GM12878 (cell line): ENCODE measurements at regions not wholly inside any gene's neighbourhood (a gene's known extent, or its start where the extent isn't known, plus 50 kb on each side); places are given as distances from the start of the nearest gene placed in this dataset.

ENCODE experiments used
- ATAC-seq: fragments of 200-7000 bp; cut with Tn5 transposase; 3 replicates; pipeline ENCODE4 v1.9.1; 2020; ENCODE audit warnings: mild to moderate bottlenecking, moderate library complexity
- BruUV-seq: library from RNA; stranded (reverse); fragments of 400-500 nt; replicated peaks from 2 replicates; lab custom pipeline; 2021; lab: Mats Ljungman, UMichigan
- CTCF ChIA-PET: fragments of 300-600 bp; sonication (Branson Sonifier 250); formaldehyde crosslinking; extraction: SDS; loops from one replicate; lab custom pipeline; 2021; ENCODE audit warnings: inconsistent platforms; lab: Yijun Ruan, JAX
- POLR2A ChIA-PET: fragments of 350-600 bp; formaldehyde crosslinking; extraction: SDS; loops from one replicate; lab custom pipeline; 2021; ENCODE audit warnings: inconsistent platforms; lab: Charles Lee
- RAD21 ChIA-PET: fragments of 300-600 bp; sonication (Branson Sonifier 250); formaldehyde crosslinking; loops from one replicate; lab custom pipeline; 2023; ENCODE audit warnings: antibody characterized with exemption; ENCODE audit not compliant: unreplicated experiment; lab: Charles Lee
- SMC1A ChIA-PET: fragments of 300-600 bp; sonication (Branson Sonifier 250); formaldehyde crosslinking; loops from one replicate; lab custom pipeline; 2023; ENCODE audit not compliant: unreplicated experiment, uncharacterized antibody; lab: Charles Lee
- DNase-seq: peaks from one replicate; pipeline ENCODE4 v3.0.0-alpha.2; 2011; ENCODE audit warnings: low read depth, low spot score
- FAIRE-seq: peaks from 3 replicates; lab custom pipeline; 2011; peaks lifted over from hg19 to GRCh38; lab: Jason Lieb, UNC
- H2AFZ ChIP-seq: 2 replicates; pipeline ENCODE4 v1.6.0; 2011; ENCODE audit warnings: low read depth, low read length, control low read depth; ENCODE audit not compliant: control insufficient read depth
- H3K27ac ChIP-seq: 2 replicates; pipeline ENCODE4 v1.5.1; 2011; ENCODE audit warnings: control low read depth; ENCODE audit not compliant: control insufficient read depth, insufficient read depth
- H3K27me3 ChIP-seq, 2 experiments: replicated peaks in 1 of 2; 2 replicates each; pipeline versions ENCODE4 v1.6.0 to v1.6.1; 2011; ENCODE audit warnings: low read length in 1 of 2; ENCODE audit not compliant: control insufficient read depth in 2 of 2, insufficient read depth in 2 of 2
- H3K36me3 ChIP-seq, 2 experiments: 2 replicates each; pipeline ENCODE4 v1.5.1; 2011; ENCODE audit warnings: low read length in 1 of 2; ENCODE audit not compliant: control insufficient read depth in 2 of 2, insufficient read depth in 2 of 2
- H3K4me1 ChIP-seq: 2 replicates; pipeline ENCODE4 v1.6.1; 2011; ENCODE audit warnings: mild to moderate bottlenecking, low read length, moderate library complexity, mixed read lengths; ENCODE audit not compliant: control insufficient read depth, insufficient read depth
- H3K4me2 ChIP-seq: 2 replicates; pipeline ENCODE4 v1.6.0; 2011; ENCODE audit warnings: control low read depth; ENCODE audit not compliant: control insufficient read depth, insufficient read depth
- H3K4me3 ChIP-seq: fragments of 200-600 bp; sonication (generic); 2 replicates; pipeline ENCODE4 v1.5.1; 2016
- H3K79me2 ChIP-seq: 2 replicates; pipeline ENCODE4 v1.6.0; 2011; ENCODE audit warnings: low read length; ENCODE audit not compliant: control insufficient read depth, insufficient read depth
- H3K9ac ChIP-seq: 2 replicates; pipeline ENCODE4 v1.8.0; 2011; ENCODE audit warnings: low read length, control low read depth, mixed read lengths; ENCODE audit not compliant: control insufficient read depth, insufficient read depth
- H3K9me3 ChIP-seq: replicated peaks from 3 replicates; pipeline ENCODE4 v1.5.1; 2011; ENCODE audit warnings: mild to moderate bottlenecking, low read length; ENCODE audit not compliant: control insufficient read depth, insufficient read depth
- H4K20me1 ChIP-seq: 2 replicates; pipeline ENCODE4 v1.6.0; 2011; ENCODE audit not compliant: control insufficient read depth, insufficient read depth
- RELA ChIP-seq: fragments of 450-650 bp; IDR thresholded peaks from 2 replicates; pipeline ENCODE4 v1.8.0; 2014; ENCODE audit warnings: borderline replicate concordance; ENCODE audit not compliant: partially characterized antibody
- SMC3 ChIP-seq: IDR thresholded peaks from 2 replicates; pipeline ENCODE4 v1.6.1; 2011; ENCODE audit warnings: low read length, improper control_type of control experiment, borderline replicate concordance
- ZNF24 ChIP-seq: fragments of 450-650 bp; IDR thresholded peaks from 2 replicates; pipeline ENCODE4 v1.6.1; 2017; ENCODE audit warnings: antibody characterized with exemption, mild to moderate bottlenecking
- WGBS: methylation state at CpG from one replicate; pipeline ENCODE4 v1.1.6; 2016; ENCODE audit warnings: low lambda C conversion rate; ENCODE audit not compliant: insufficient replicate concordance, insufficient coverage; ENCODE audit errors: missing lambda C conversion rate; 5-methylcytosine and 5-hydroxymethylcytosine counted together
- in situ Hi-C: fragments of 300-500 bp; cut with MboI; formaldehyde crosslinking; loops from 9 replicates; pipeline ENCODE4 v1.14.3; 2018; ENCODE audit warnings: mixed read lengths
- intact Hi-C: fragments of 100-400 bp; cut with micrococcal nuclease; formaldehyde crosslinking; loops from one replicate; pipeline ENCODE4 v1.14.2; 2022; ENCODE audit not compliant: unreplicated experiment
- TF ChIP-seq, protein P1 (sequence below): fragments of 450-650 bp; IDR thresholded peaks from 2 replicates; pipeline ENCODE4 v1.6.1; 2016; ENCODE audit warnings: mild to moderate bottlenecking

DNA sequence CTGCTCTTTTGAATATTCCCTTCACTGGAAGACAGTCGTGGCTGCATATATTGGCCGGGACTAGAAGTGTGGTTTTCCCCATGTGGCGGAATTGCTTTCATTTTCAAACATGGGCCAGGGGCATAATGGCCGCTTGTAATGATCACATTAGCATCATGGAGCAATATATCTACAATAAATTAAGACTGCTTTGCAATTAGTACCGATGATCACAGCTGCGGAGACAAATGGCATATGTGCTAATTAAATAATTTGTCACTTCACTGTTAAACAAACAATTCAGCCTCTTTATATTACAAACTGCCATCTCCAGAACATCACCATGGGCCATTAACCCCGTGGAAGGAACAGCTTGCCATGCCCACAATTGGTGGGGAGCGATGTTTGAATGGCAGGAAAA is 68.2 kb upstream of the OLIG2 start:
- TF ChIP-seq SMC3 (no peak), RELA (no peak)
- Histone ChIP-seq H3K4me1 (no peaks in the 10 kb centered on the region), H3K4me3 (no peak overlapping the region), H3K9ac (no peak overlapping the region), H3K27me3 (peaks cover 2 to 9% of the 10 kb centered on the region in 2 experiments; a peak in 3 of 4 replicates), H2AFZ (no peak overlapping the region), H3K4me2 (no peak overlapping the region), H4K20me1 (no peaks in the 10 kb centered on the region), H3K79me2 (no peaks in the 10 kb centered on the region), H3K36me3 (no peaks in the 10 kb centered on the region), H3K9me3 (no peaks in the 10 kb centered on the region), H3K27ac (no peak overlapping the region)
- ChIA-PET SMC1A (interaction anchor here (1.3 kb wide), 1 partner anchor 12 kb away, joined by 3 read pairs; no protein-coding TSS in a partner anchor), POLR2A (no interaction called here), CTCF (interaction anchor here (0.9 kb wide), 1 partner anchor 92 kb away, joined by 3 read pairs; no protein-coding TSS in a partner anchor), RAD21 (no interaction called here)
- no peak for DNase-seq
- intact Hi-C loops (no loop called here), in situ Hi-C loops (no loop called here)
- no peak for ATAC-seq
- no TSS peak for BruUV-seq
- 46% methylated on average over 8 of the region's 8 CpGs for WGBS
- FAIRE-seq, result no peak

DNA sequence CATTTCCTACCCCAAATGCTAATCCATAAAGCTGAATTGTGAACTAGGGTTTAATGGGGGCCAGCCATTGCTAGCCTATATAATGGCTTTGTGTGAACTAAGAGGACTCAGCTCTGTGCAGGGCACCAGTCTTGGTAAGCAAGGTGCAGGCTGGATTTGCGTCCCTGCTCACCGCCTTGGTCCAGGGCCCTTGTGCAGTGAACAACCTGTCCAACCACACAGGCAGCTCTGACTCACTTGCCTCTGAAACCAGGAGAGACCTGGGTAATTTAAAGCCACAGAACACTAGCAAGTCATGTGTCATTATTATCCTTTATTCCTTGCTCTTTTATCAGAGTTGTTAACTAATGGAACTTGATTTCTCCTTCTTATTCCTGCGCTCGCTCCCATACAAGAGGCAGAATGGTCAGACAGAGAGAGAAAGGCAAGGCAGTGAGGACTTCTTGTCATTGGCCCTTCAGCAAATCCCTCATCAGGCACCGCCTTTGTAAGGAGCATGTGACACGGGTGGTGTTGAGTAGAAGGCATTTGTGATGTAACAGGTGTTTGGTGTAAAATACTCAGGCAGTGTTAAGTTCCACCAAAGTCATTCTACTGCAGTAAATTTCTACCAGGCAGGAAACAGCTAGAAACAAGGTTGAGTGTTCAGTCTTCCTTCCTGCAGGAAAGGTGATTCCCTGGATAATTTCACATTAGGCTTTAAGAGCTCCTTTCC is 67.3 kb upstream of the OLIG2 start:
- ChIA-PET RAD21 (no interaction called here), CTCF (interaction anchor here (0.9 to 1.2 kb wide), 2 partner anchors 18 to 91 kb away, joined by 3 to 4 read pairs; no protein-coding TSS in a partner anchor), POLR2A (no interaction called here), SMC1A (interaction anchor here (1.1 to 1.3 kb wide), 2 partner anchors 13 to 18 kb away, joined by 3 read pairs; no protein-coding TSS in a partner anchor)
- Histone ChIP-seq H3K27ac (no peak overlapping the region), H3K36me3 (no peaks in the 10 kb centered on the region), H3K9ac (no peak overlapping the region), H3K9me3 (no peaks in the 10 kb centered on the region), H3K4me3 (no peak overlapping the region), H2AFZ (no peak overlapping the region), H3K79me2 (no peaks in the 10 kb centered on the region), H4K20me1 (no peaks in the 10 kb centered on the region), H3K4me1 (no peaks in the 10 kb centered on the region), H3K27me3 (peaks cover 2 to 9% of the 10 kb centered on the region in 2 experiments), H3K4me2 (no peak overlapping the region)
- no TSS peak for BruUV-seq
- ATAC-seq (no peak), DNase-seq (no peak), FAIRE-seq (no peak)
- TF ChIP-seq, protein P1, sequence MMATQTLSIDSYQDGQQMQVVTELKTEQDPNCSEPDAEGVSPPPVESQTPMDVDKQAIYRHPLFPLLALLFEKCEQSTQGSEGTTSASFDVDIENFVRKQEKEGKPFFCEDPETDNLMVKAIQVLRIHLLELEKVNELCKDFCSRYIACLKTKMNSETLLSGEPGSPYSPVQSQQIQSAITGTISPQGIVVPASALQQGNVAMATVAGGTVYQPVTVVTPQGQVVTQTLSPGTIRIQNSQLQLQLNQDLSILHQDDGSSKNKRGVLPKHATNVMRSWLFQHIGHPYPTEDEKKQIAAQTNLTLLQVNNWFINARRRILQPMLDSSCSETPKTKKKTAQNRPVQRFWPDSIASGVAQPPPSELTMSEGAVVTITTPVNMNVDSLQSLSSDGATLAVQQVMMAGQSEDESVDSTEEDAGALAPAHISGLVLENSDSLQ, result peak; percentile 41; the same call in 1 of the 2 replicates
- no peak for TF ChIP-seq ZNF24
- intact Hi-C loops, result no loop called here
- in situ Hi-C loops, result no loop called here
- WGBS, result 55% methylated on average over 6 of the region's 6 CpGs
